SH-SY5Y (cell line): ENCODE measurements at regions not wholly inside any gene's neighbourhood (a gene's known extent, or its start where the extent isn't known, plus 50 kb on each side); places are given as distances from the start of the nearest gene placed in this dataset.

Experiments
- GATA2 ChIP-seq: IDR thresholded peaks from 2 replicates; pipeline ENCODE4 v1.6.1; 2011; ENCODE audit warnings: mild to moderate bottlenecking, low read depth, low read length
- GATA3 ChIP-seq: IDR thresholded peaks from 2 replicates; pipeline ENCODE4 v1.6.1; 2011; ENCODE audit warnings: low read depth, mild to moderate bottlenecking, low read length, moderate library complexity

DNA sequence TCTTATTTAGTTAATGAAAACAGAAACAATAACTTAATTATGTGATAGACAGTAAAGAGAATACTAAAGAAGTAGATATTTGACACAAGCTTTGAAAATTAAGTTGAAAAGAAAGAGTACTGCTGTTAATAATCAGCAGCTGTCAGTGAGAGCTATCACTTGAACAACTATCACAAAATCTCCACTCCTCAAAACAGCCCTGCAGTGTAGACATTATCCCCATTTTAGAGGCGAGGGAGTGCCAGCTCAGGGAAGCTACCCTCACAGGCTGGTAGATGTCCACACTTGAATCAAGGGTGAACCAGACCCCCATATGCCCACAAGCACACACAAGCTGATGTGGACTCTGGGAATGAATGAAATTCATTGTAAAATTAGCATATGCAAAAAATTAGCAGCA is 248.8 kb downstream of the RHOU start:
- TF ChIP-seq GATA2 (peak; percentile 74), GATA3 (no peak; the same call in 1 of the 2 replicates)
